ENCODE measurements at regions not wholly inside any gene's neighbourhood (a gene's known extent, or its start where the extent isn't known, plus 50 kb on each side); places are given as distances from the start of the nearest gene placed in this dataset.

DNA sequence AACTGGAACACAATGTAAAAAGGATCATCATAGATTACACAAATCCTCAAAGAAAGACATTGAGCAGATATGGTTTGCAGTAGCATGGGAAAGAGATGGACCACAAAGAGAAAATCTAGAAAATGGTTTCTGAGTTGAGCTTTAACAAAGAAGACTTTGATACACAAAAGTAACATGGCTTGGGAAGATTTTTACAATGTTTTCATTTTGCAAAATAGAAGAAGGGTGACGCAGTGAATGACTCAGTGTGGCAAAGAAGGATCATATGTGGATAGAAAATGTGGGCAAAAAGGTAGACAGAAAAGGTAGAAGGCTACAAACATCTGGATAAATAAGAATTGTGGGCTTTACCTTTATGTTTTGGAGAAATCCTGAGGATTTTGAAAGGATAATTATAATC, 1220.5 kb downstream of the PCDH17 start:
- Histone ChIP-seq H3K27ac (ENCODE audit: low read length) (no peak overlapping the region), H3K36me3 (ENCODE audit: low read depth, low read length) (no peaks in the 10 kb centered on the region), H3K4me1 (ENCODE audit: insufficient read depth, low read length) (no peaks in the 10 kb centered on the region), H3F3A (ENCODE audit: low read length, unreplicated experiment) (no peaks in the 10 kb centered on the region), H2AFZ (ENCODE audit: low read length) (no peak overlapping the region), H3K27me3 (ENCODE audit: low read length) (no peaks in the 10 kb centered on the region), H3K9me2 (replicated peaks; ENCODE audit: low read length) (no peaks in the 10 kb centered on the region), H4K20me1 (ENCODE audit: low read length) (no peaks in the 10 kb centered on the region), H3K4me3 (ENCODE audit: low read length) (no peak overlapping the region), H3K9ac (ENCODE audit: low read length) (no peak overlapping the region), H3K4me2 (ENCODE audit: low read length) (no peak overlapping the region), H3K79me2 (ENCODE audit: low read length) (no peaks in the 10 kb centered on the region), H3K9me3 (ENCODE audit: low read length) (no peaks in the 10 kb centered on the region)
- no peak for TF ChIP-seq EZH2phosphoT487 (IDR thresholded peaks at IDR 0.05; ENCODE audit: borderline replicate concordance, low read length)
- TF ChIP-seq, protein P1, sequence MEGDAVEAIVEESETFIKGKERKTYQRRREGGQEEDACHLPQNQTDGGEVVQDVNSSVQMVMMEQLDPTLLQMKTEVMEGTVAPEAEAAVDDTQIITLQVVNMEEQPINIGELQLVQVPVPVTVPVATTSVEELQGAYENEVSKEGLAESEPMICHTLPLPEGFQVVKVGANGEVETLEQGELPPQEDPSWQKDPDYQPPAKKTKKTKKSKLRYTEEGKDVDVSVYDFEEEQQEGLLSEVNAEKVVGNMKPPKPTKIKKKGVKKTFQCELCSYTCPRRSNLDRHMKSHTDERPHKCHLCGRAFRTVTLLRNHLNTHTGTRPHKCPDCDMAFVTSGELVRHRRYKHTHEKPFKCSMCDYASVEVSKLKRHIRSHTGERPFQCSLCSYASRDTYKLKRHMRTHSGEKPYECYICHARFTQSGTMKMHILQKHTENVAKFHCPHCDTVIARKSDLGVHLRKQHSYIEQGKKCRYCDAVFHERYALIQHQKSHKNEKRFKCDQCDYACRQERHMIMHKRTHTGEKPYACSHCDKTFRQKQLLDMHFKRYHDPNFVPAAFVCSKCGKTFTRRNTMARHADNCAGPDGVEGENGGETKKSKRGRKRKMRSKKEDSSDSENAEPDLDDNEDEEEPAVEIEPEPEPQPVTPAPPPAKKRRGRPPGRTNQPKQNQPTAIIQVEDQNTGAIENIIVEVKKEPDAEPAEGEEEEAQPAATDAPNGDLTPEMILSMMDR (conservative IDR thresholded peaks at IDR 0.05; ENCODE audit: low read depth, low read length) = no peak
- no peak for TF ChIP-seq EZH2 (IDR thresholded peaks at IDR 0.05; ENCODE audit: low read length, unreplicated experiment)
- ChIA-PET CTCF (no interaction called here), POLR2A (ENCODE audit: unreplicated experiment) (no interaction called here)
- ATAC-seq (peak; percentile 37; the same call in 1 of the 2 replicates), DNase-seq (peak; percentile 17)
- no TSS peak for BruUV-seq (replicated peaks)
- intact Hi-C loops (cut with micrococcal nuclease) = no loop called here

DNA sequence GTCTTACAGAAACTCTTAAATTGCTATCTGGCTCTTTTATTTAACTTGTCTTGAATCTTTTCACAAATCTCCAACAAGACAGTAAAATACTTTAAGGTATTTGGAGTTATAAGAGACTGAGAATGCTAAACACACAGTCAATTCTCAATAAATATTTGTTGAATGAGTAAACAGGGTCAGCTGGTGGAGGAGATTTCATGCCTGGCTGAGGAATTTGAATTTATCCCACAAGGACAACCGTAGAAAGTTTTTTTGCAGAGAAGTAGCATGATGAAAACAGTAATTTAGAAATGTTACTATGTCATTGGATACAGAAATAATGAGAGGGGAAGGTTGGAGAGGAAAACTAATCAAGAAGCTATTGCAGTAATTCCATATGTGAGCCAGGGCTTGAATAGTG, 1223.7 kb downstream of the PCDH17 start:
- no peaks in the 10 kb centered on the region for H3K36me3 ChIP-seq (ENCODE audit: low read depth, low read length)
- H2AFZ ChIP-seq (ENCODE audit: low read length) = no peak overlapping the region
- no peaks in the 10 kb centered on the region for H3K27me3 ChIP-seq (ENCODE audit: low read length)
- no peaks in the 10 kb centered on the region for H3K4me1 ChIP-seq (ENCODE audit: insufficient read depth, low read length)
- no peaks in the 10 kb centered on the region for H3K9me2 ChIP-seq (replicated peaks; ENCODE audit: low read length)
- H3K79me2 ChIP-seq (ENCODE audit: low read length) = no peaks in the 10 kb centered on the region
- no peak overlapping the region for H3K4me2 ChIP-seq (ENCODE audit: low read length)
- H3F3A ChIP-seq (ENCODE audit: low read length, unreplicated experiment) = no peaks in the 10 kb centered on the region
- H3K27ac ChIP-seq (ENCODE audit: low read length) = no peak overlapping the region
- no peaks in the 10 kb centered on the region for H3K9me3 ChIP-seq (ENCODE audit: low read length)
- BruUV-seq (replicated peaks) = no TSS peak
- peak; percentile 1 for DNase-seq
- POLR2A ChIA-PET (ENCODE audit: unreplicated experiment) = no interaction called here
- ATAC-seq = peak; percentile 53
- H3K4me3 ChIP-seq (ENCODE audit: low read length) = no peak overlapping the region
- intact Hi-C loops (cut with micrococcal nuclease) = no loop called here
- no peaks in the 10 kb centered on the region for H4K20me1 ChIP-seq (ENCODE audit: low read length)
- TF ChIP-seq EZH2phosphoT487 (IDR thresholded peaks at IDR 0.05; ENCODE audit: borderline replicate concordance, low read length) = no peak
- TF ChIP-seq, protein P1 (conservative IDR thresholded peaks at IDR 0.05; ENCODE audit: low read depth, low read length) = no peak
- no peak for TF ChIP-seq EZH2 (IDR thresholded peaks at IDR 0.05; ENCODE audit: low read length, unreplicated experiment)
- H3K9ac ChIP-seq (ENCODE audit: low read length) = no peak overlapping the region
- CTCF ChIA-PET = no interaction called here

- no peaks in the 10 kb centered on the region for H3K27me3 ChIP-seq (ENCODE audit: low read length)
- H3K9me3 ChIP-seq (ENCODE audit: low read length) = no peaks in the 10 kb centered on the region
- H3K9me2 ChIP-seq (replicated peaks; ENCODE audit: low read length) = no peaks in the 10 kb centered on the region
- ATAC-seq = no peak
- no peaks in the 10 kb centered on the region for H3K79me2 ChIP-seq (ENCODE audit: low read length)
- H3K36me3 ChIP-seq (ENCODE audit: low read depth, low read length) = no peaks in the 10 kb centered on the region
- CTCF ChIA-PET = no interaction called here
- no peaks in the 10 kb centered on the region for H3F3A ChIP-seq (ENCODE audit: low read length, unreplicated experiment)
- H2AFZ ChIP-seq (ENCODE audit: low read length) = no peak overlapping the region
- H3K4me3 ChIP-seq (ENCODE audit: low read length) = no peak overlapping the region
- H3K9ac ChIP-seq (ENCODE audit: low read length) = no peak overlapping the region
- no peaks in the 10 kb centered on the region for H3K4me1 ChIP-seq (ENCODE audit: insufficient read depth, low read length)
- no peak overlapping the region for H3K27ac ChIP-seq (ENCODE audit: low read length)
- TF ChIP-seq EZH2phosphoT487 (IDR thresholded peaks at IDR 0.05; ENCODE audit: borderline replicate concordance, low read length) = no peak
- no peak overlapping the region for H3K4me2 ChIP-seq (ENCODE audit: low read length)
- BruUV-seq (replicated peaks) = no TSS peak
- DNase-seq = no peak
- intact Hi-C loops (cut with micrococcal nuclease) = no loop called here
- POLR2A ChIA-PET (ENCODE audit: unreplicated experiment) = no interaction called here
- H4K20me1 ChIP-seq (ENCODE audit: low read length) = no peaks in the 10 kb centered on the region
These were observed 1227.4 kb downstream of the PCDH17 start for GRCh38 chr13:58858870-58859371.
